SKM-1 (cell line): ENCODE measurements at regions not wholly inside any gene's neighbourhood (a gene's known extent, or its start where the extent isn't known, plus 50 kb on each side); places are given as distances from the start of the nearest gene placed in this dataset.

ENCODE experiments used
- DNase-seq: peaks from one replicate; lab custom pipeline; 2025; ENCODE audit not compliant: unreplicated experiment; lab: John Stamatoyannopoulos, UW

DNA sequence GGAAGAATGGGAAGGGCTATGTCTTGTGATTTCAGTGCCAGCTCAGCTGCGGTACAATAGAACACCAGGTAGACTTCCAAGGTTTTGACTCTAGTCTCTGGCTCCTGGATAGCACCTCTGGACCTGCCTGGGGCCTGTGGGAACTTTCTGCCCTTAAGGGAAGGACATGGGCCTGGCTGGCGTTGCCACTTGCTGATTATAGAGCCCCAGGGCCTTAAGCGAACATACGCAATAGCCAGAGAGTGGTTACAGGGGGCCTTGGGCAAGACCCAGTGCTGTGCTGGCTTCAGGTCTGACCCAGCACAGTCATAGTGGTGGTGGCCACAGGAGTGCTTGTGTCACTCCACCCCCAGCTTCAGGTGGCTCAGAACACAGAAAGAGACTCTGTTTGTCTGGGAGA, 131.1 kb upstream of the COL21A1 start:
- no peak for DNase-seq

DNA sequence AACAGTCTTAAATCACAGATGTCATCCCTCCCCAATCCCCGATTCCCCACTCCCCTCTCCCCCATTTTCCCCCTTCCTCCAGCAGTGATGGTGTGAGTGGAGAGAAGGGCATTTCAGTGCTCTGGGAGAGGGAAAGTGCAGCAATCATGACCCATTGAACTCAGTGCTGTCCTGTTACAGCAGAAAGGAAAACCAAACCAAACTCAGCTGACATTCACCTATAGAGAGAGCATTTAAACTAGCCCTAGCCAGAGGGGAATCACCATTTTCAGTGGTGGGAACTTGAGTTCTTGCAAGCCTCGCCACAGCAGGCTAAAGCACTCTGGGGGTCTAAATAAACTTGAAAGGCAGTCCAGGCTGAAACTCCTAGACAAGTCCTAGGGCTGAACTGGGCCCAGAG, 129.9 kb upstream of the COL21A1 start:
- DNase-seq, result no peak

DNA sequence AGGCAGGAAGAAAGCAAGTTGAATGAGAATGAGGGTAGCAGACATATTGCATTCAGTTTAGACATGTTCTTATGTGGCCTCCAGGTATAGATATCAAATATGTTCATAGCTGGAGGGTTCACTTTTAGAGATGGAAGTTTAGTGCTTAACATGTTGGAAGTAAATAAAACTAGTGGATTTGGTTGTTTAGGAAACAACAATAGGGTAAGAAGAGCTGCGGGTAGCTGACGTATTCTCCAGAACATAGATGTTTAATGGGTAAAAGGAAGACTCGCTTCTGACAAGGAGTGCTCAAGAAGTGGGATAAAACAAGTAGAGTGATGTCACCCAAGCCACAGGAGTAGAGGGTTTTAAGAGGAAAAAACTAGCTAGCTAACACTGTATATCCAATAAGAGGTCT, 128.4 kb upstream of the COL21A1 start:
- no peak for DNase-seq

DNA sequence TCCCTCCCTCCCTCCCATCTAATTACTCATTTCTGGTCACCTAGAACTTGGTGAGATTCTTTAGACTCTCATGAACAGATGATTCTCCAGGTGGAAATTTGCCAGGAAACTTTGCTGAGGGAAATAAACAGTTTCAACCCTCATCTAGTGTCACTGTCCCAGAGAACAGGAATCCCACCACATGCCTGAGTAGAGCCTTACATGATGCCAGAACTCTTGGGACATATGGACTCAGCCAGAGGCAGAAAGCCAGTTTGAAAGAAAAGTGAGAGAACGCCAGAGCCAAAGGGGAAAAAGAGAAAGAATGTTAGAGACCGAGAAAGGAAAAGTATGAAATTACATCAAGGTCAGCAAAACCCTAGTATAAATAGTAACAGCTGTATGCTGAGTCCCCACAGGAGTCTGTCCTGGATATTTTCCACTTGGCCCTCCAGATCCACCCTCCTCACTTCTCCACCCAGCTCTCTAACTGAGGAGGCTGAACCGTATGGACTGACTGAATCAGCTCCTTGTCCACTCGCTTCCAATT, 127.5 kb upstream of the COL21A1 start:
- no peak for DNase-seq

DNA sequence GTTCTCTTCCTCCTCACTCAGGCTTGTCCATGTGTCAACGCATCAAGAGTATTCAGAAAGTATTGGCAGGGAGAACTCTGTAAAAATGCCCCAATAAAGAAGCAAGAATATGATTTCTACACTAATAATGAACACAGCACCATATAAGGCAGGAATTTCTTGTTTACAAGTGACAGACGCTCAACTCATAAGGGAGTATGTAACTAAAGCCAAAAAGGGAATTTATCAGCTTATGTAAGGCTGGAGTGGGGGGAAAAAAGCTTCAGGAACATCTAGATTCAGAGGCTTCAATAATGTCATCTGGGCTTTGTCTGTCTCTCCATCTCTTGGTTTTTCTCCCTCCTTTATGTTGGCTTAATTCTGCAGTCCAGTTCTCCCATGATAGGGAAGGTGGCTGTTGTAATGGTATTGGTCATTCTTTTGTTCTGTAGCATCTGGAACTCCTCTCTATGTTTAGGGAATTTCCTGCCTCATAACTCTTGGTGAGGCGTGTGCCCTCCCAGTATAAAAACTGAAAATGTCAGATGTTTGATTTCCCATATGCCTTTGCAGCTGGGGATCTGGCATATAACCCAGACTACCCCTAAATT, 125.1 kb upstream of the COL21A1 start:
- DNase-seq, result no peak

DNA sequence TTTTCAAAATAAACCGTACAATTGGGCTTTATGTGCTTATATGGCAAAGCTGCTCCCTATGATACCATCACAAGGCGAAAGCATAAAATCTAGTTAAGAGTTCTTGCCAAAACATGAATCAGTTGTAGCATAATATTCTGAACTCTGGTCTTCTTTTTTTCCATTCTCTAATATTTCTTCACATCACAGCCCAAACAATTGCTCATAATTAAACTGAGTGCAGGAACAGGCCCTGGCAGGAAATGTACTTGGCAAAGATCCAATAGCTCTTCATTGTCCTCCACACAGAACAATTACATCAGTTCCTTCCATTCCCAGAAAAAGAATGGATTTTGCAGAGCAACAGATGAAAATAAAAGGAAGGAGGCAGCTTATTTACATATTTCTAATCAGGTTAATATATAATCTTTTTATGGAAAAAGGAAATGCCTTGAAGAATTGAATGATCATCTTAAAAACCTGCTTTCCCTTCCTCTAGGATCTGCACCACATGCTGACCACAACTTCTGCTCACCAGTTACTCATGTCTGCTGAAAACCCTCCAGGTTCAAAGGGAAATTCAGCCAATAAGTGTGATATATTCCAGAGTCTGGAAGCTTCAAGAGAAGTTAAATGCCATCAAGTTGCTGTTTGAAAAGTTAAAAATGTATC, 123.3 kb upstream of the COL21A1 start:
- peak; percentile 37 for DNase-seq

DNA sequence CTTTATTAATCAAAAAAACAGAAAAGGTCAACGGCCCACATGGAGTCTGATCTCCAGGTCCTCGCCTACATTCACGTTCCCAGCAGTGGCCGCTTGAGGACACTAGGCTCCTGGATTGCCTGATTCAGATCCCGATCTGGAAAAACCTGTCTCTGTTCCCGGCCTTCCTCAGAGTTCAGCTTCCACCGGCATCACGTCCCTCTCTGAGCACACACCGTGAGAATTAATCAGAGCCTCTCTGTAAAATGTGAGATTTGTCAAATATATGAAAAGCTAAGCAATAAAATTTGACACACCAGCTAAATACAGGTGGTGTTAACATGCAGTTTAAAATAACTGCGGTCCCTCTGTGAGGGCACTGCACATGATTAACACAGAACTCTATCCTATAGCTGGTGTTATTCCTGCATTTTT, 122.8 kb upstream of the COL21A1 start:
- no peak for DNase-seq

DNA sequence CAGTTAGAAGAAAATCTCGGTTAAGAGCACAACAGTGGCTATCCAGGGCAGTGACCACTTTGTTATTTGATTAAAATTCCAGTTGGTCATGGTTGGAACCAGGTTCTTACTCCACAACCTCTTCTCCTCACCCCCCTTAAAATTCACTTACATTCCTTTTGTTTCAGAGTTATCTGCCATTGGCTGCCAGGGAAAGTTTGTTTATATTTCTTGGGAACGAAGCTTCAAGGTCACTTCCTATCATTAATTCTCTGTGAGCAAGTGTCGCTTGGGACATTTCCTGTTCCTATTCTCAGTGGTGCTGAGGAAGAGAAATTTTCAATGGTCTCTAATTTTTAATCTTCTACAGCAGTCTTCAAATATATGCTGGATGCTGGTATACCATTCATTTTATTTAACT, 121.1 kb upstream of the COL21A1 start:
- DNase-seq, result no peak

DNA sequence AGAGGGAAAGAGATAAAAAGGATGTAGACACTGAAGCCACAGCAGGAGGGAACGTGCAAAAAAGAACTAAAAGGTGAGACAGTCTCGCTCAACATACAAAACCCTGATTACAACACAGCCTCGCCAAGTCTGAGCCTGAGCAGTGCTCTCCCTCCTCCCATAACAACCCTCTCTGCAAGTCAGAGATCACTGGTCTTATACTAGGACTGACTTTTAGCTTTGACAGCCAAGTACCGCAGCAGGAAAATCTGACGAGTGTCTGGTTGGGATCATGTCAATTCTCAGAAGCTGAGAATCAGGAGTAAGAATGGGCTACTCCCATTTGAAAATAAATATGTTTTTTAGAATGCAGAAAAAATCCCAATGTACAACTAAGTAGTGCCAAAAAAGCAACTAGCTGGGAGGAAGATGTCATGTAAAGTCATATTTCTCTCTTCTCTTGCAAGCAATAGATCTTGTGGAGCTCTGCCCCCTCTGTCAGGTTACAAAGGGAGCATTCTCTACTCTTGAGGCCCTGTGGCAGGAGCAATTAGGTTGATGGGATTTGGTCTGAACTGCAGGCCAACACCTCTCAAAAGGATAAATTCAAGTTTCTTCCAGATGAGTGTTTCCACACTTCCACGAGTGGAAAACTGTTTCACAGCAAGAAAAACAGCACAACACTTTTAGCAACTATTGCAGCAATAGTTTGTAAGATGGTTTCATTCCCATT, 118.9 kb upstream of the COL21A1 start:
- DNase-seq, result no peak

DNA sequence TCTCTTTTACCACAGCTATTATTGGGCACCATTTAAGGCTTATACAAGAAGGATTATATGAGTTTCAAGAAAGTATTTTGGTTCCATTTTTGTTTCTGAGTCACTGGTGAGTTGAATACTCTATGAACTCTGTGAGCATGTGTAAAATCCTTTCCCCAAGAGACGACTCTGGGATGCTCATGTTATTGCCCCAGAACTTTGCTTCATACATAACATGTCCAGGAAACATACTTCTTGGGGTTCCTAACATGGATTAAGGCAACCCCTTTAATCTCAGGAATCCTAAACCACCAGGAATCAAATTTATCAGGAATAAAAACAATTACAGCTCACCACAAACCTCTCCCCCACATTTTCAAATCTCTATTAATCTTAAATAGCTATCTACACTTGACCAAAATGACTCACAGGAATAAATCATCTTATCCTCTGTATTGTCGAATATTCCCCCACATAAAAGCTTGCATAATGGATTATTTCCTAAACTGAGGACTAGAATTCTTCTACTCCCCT, 117.5 kb upstream of the COL21A1 start:
- no peak for DNase-seq

DNA sequence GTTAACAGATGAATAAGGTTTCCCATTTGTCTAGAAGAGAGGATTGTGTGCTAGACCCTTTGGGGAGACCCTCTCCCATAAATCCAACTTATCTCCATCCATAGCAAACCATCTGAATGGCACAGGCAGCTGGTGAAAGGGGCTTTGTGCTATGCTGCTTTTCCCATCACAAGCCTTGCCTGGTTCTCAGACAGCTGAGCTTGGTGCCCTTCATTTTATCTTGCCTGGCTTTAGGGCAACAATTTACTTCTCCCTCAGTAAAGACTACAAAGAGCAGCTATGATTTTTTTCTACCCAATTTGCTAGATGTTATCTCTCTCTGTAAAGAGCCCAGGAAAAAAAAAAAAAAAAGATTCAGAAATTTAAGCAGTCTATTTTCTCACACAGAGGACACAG, 117.0 kb upstream of the COL21A1 start:
- DNase-seq, result no peak

DNA sequence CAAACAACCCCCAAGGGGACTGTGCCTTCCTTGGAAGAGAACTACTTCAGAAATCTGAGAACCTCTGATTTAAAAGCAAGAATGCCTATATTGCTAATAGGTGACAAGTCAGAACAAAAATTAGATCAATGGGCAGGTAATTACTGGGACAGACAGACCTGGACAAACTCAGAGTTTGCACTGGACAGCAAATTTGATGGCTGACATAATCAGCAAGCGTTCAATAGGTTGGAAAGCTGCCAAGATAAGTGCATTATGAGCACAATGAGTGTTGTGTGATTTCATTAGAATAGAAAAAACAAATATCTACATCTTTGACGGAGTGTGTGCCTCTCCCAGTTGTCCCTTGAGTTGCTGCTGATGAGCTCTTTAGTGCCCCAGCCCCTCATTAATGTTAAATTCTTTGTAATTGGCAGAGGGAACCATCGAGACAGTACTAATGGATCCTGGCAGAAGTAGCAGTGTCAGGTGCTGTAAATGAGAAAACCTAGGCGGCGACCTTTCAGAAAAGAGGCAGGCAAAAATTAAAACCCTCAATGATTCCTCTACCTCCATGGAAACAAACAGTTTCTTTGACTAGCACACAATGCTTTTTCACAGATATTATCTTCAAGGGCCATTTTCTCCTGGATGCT, 116.5 kb upstream of the COL21A1 start:
- no peak for DNase-seq

DNA sequence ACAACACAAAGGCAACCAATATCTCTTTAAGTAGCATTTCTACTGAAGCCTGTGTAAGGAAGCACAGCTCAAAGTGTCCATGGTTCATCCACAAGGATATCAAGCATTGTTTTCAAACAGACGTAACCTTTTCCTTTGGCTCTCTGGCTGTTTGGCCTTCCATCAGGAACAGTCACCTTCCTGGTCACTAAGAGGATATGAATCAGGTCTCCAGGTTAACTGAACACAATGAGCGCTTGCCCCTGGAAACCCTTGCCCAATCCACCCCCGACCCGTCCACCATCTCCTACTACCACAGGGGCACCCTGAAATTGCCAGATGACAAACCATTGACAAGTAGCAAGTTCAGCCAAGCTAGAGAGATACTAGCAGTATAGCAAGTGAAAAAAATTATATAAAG, 114.4 kb upstream of the COL21A1 start:
- DNase-seq, result no peak

DNA sequence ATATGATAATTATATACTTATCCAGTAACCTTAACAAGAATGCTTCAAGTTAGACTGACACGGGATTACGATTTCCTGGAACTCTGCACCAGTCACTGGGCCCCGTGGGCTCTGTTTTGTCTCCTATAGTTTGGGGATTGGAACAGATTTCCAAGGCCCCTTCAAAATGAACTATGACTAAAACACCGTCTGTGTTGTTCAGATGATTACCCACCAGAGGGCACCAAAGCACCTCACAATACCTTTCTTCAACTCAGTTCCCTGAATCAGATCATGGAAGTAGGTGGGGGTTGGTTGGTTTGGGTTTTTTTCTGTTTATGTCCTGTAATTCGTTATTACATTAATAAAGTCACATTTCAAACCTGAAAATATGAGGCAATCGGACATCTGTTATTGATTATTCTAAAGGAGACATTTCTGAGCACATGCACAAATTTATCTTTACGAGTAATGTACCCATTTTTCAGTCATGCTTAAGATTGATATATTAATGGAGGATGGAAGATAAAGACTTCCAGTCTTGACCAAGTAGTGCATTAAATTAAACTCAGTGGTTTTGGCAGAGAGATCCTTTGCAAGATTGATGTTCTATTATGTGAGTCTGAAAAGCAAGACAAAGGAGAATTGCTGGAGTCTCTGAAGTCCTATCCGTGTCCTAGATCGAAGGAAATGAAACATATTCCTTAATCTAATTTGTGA, 112.0 kb upstream of the COL21A1 start:
- DNase-seq, result peak; percentile 43

DNA sequence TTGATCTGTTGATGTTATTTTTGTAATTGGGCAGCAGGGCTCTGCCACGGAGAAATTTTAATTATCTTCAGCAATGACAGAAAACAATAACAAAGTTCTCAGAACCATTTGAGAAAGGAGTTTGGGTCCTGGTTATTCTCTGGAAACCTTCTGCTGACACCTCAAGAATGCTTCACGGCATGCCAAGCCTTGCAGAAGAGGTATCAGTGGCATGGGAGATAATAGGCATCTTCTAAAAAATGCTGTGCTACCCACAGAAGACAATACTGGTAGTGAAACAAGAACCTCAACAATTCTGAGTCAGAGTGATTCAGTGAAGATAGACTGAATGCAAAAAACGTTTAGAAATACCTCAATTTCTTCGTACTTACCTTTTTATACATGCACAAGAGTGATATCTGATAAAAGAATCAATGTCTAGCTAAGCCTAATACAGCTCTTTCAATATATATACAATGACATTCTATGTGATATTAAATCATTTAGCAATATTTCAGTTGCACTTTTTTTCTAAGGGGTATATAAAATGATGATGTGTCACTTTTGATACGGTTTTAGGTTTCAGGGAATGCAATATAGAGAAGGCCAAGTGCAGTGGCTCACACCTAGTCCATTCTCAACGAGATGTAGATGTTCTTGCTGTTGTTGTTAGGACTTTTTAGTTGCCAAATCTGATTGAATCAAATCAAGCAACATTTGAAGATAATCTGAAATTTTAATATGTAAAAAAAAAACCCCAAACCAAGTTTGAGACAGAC, 110.4 kb upstream of the COL21A1 start:
- DNase-seq, result no peak

DNA sequence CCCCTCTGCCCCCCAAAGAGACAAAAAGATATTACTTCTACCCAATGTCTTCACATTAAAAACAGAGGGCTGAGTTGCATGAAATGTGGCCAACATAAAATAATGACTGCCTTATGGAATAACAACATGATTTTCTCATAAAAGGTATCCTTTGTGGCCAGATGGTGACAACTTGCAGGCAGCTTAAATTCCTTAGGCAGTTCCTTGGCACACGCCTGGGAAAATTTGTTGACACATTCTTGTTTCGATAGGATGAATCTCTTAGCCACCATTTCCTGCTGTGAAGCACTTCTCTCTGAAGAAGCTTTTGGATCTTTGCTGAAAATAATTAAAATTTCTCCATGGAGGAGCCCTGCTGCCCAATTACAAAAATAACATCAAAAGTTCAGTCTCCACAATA, 109.0 kb upstream of the COL21A1 start:
- no peak for DNase-seq

DNA sequence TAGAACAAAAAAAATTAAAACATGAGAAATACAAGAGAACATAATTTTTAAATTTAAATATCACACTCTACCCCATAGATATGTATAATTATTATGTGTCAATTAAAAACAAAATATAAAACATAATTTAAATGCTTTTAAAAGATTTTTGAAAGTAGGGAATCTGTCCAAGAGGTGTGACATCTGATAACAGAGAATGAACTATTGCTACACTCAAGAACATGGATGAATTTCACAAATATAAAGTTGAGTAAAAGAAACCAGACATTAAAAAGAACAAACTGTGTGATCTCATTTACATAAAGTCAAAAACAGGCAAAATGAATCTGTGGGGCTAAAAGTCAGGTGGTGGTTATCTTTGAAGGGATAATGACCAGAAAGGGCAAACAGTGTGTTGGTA, 106.5 kb upstream of the COL21A1 start:
- no peak for DNase-seq

DNA sequence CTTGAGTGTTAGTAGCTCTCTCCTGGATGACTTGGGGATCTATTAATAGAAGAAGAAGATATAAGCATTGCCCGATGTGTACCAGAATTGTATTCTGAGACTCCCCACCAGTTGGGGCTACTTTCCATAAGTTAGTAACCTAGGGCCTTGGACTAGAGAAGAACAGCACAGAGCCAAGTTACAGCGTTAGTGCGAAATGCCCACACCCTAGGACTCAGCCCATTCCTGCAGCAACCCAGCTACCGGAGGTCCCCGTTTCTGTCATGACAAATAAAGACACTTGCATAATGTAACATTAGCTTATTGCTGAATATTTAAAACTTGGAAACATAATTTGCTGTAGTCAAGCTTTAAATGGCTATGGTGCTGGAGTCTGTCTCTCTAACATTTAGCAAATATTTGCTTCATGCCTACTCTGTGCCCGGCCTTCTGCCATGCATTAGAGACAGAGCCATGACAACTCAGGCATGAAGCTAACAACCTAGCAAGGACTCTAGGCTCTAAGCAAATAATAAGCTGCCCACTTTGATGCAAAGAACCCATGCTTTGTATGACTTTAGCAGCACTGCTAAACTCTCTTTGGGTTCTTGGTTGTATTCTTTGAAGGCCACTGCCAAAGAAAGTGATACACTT, 103.4 kb upstream of the COL21A1 start:
- DNase-seq, result no peak

DNA sequence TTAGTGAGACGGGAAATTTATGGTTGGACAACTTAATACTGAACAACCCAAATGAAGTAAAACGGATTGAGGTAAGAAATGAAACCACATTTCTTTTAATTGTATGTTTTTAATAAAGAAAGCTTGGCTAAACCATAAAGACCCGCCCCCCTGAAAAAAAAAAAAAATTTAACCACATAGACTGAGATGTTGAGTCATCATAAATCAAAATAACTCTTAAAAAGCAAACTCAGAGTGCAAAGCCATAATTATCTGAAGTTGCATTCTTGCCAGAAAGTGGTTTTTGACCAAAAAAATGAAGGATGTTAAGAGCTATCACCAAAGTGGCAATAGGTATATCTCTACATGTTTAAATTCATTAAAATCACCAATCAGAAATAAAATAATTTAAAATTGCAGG, 101.8 kb upstream of the COL21A1 start:
- no peak for DNase-seq

DNA sequence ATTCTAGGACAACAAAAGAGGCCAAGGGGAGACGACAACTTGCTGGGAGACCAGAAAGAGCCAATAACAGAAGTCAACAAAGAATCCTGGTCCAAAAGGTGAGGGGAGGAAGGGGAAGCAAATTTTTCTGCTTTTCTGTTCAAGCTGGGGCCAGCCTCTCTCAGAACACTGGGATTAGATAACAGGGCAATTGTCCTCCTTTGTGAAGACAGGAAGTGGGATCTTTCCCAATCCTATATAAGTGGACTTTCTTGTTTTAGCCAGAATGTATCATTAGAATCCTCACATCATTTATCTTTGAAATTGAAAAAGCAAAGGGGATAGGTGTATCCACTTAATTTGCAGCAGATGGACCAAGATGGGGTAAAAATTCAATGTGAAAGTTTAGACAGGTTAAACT, 101.2 kb upstream of the COL21A1 start:
- no peak for DNase-seq
